ENCODE measurements at regions not wholly inside any gene's neighbourhood (a gene's known extent, or its start where the extent isn't known, plus 50 kb on each side); places are given as distances from the start of the nearest gene placed in this dataset.

DNA sequence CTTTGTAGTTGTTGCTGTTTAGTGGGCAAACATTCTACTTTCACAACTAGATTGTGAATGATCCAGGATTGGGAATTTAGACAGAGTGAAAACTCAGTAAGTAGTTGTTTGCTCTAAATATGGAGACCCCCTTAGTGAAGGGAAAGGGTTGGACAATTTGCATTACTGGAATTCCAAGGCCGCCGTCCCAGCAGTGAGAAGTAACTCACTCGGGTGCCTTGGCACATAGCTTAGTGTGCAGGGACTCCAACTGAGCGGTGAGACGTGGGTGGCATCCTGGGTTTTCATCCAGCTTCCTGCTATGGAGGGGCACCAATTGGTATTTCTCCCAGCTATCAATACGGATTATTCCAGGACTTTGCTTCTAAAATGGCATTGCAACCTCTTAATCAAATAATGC lies 69.7 kb upstream of the FCN1 start:
- intact Hi-C loops (cut with micrococcal nuclease; ENCODE audit: unreplicated experiment): no loop called here
- H3K27me3 Mint-ChIP-seq (ENCODE audit: insufficient read depth, unreplicated experiment): no peaks in the 10 kb centered on the region

DNA sequence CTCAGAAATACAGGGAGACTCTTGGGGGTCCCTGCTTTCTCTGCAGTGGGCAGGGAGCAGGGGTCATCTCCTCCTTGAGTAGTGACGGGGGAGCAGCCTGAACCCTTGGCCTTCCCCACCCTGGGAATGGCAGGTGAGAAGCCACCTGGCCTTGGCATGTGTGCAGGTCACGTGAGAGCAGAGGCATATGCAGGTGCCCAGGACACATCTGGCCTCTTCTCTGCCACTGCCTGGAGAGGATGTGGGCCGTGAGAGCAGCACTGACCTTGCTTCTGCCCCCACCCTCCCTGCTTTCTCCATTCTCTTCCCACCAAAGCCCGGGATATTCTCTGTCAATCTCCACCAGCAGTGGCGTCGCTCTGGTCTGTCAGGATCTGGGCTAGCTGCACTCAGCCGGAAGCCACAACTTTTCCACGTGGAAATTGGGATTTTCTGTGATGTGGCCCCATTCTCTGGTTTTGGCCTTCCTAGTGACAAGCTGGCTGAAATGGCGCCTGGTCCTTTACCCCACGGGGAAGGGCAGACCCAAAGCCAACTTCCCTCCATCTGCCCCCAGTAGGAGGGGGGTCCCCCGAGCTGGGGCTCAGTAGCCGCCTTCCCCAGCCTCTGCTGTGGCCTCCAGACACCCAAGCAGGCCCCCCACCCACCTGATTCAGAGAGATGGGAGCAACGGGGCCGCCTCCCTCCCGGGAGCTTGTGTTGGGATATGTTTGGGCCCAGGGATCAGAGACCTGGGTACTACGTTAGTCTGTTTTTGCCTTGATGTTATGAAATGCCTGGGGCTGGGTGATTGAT lies 70.4 kb upstream of the FCN1 start:
- BruUV-seq (replicated peaks): no TSS peak
- POLR2A ChIA-PET: no interaction called here

More for the DNA sequence above, 69.7 kb upstream of the FCN1 start:
- no peaks in the 10 kb centered on the region for H3K27me3 ChIP-seq (replicated peaks; ENCODE audit: control insufficient read depth, insufficient read depth, low read length)
- TF ChIP-seq, protein P1, sequence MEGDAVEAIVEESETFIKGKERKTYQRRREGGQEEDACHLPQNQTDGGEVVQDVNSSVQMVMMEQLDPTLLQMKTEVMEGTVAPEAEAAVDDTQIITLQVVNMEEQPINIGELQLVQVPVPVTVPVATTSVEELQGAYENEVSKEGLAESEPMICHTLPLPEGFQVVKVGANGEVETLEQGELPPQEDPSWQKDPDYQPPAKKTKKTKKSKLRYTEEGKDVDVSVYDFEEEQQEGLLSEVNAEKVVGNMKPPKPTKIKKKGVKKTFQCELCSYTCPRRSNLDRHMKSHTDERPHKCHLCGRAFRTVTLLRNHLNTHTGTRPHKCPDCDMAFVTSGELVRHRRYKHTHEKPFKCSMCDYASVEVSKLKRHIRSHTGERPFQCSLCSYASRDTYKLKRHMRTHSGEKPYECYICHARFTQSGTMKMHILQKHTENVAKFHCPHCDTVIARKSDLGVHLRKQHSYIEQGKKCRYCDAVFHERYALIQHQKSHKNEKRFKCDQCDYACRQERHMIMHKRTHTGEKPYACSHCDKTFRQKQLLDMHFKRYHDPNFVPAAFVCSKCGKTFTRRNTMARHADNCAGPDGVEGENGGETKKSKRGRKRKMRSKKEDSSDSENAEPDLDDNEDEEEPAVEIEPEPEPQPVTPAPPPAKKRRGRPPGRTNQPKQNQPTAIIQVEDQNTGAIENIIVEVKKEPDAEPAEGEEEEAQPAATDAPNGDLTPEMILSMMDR (IDR thresholded peaks at IDR 0.05; ENCODE audit: insufficient read depth in 1 of 2, low read depth in 1 of 2, low read length in 1 of 2, severe bottlenecking in 1 of 2, unreplicated experiment in 1 of 2): no peak
- peaks cover 7% of the 10 kb centered on the region; the same call in 1 of the 2 replicates for H3K9me3 ChIP-seq
- POLR2A ChIA-PET: no interaction called here
- no TSS peak for BruUV-seq (replicated peaks)
- DNase-seq: no peak
- Mint-ChIP-seq H3K9me3 (ENCODE audit: unreplicated experiment) (peaks cover 11% of the 10 kb centered on the region), H3K4me3 (ENCODE audit: unreplicated experiment) (no peak overlapping the region), H3K27ac (ENCODE audit: unreplicated experiment) (no peak overlapping the region), H3K4me1 (ENCODE audit: low read depth, unreplicated experiment) (no peaks in the 10 kb centered on the region), H3K36me3 (ENCODE audit: insufficient read depth, unreplicated experiment) (no peaks in the 10 kb centered on the region)
- no peak overlapping the region for H3K4me3 ChIP-seq (ENCODE audit: low read depth, low read length)
- H3K36me3 ChIP-seq (ENCODE audit: control insufficient read depth, insufficient read depth, low read length): no peaks in the 10 kb centered on the region
- CTCF ChIA-PET: no interaction called here
- no peaks in the 10 kb centered on the region for H3K4me1 ChIP-seq

DNA sequence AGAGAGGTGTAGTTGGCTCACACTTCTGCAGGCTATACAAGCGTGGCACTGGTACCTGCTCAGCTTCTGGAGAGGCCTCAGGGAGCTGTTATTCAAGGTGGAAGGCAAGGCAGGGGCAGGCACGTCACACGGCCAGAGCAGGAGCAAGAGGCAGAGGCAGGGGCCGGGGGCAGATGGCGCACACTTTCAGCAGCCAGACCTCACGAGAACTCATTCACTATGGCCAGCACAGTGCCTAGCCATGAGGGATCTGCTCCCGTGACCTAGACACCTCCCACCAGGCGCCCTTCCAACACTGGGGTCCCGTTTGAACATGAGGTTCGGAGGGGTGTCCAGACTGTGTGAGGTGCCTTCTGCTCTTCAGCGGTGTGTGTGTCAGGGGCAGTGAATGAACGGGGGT lies 71.0 kb upstream of the FCN1 start:
- Histone ChIP-seq H3K4me3 (ENCODE audit: low read depth, low read length) (no peak overlapping the region), H3K4me1 (no peaks in the 10 kb centered on the region), H3K9me3 (peaks cover 7% of the 10 kb centered on the region; the same call in 1 of the 2 replicates), H3K36me3 (ENCODE audit: control insufficient read depth, insufficient read depth, low read length) (no peaks in the 10 kb centered on the region), H3K27me3 (replicated peaks; ENCODE audit: control insufficient read depth, insufficient read depth, low read length) (no peaks in the 10 kb centered on the region)
- ChIA-PET POLR2A (no interaction called here), CTCF (no interaction called here)
- TF ChIP-seq, protein P1 (IDR thresholded peaks at IDR 0.05; ENCODE audit: insufficient read depth in 1 of 2, low read depth in 1 of 2, low read length in 1 of 2, severe bottlenecking in 1 of 2, unreplicated experiment in 1 of 2): no peak
- H3K36me3 Mint-ChIP-seq (ENCODE audit: insufficient read depth, unreplicated experiment): no peaks in the 10 kb centered on the region
- DNase-seq: peak in 1 of 2 experiments; percentile 3
- no peaks in the 10 kb centered on the region for H3K27me3 Mint-ChIP-seq (ENCODE audit: insufficient read depth, unreplicated experiment)
- peaks cover 11% of the 10 kb centered on the region for H3K9me3 Mint-ChIP-seq (ENCODE audit: unreplicated experiment)
- BruUV-seq (replicated peaks): no TSS peak
- intact Hi-C loops (cut with micrococcal nuclease; ENCODE audit: unreplicated experiment): no loop called here
- no peak overlapping the region for H3K27ac Mint-ChIP-seq (ENCODE audit: unreplicated experiment)
- no peaks in the 10 kb centered on the region for H3K4me1 Mint-ChIP-seq (ENCODE audit: low read depth, unreplicated experiment)
- no peak overlapping the region for H3K4me3 Mint-ChIP-seq (ENCODE audit: unreplicated experiment)

More for the DNA sequence above, 70.4 kb upstream of the FCN1 start:
- Mint-ChIP-seq H3K36me3 (ENCODE audit: insufficient read depth, unreplicated experiment) (no peaks in the 10 kb centered on the region), H3K4me3 (ENCODE audit: unreplicated experiment) (no peak overlapping the region), H3K27me3 (ENCODE audit: insufficient read depth, unreplicated experiment) (no peaks in the 10 kb centered on the region), H3K4me1 (ENCODE audit: low read depth, unreplicated experiment) (no peaks in the 10 kb centered on the region), H3K27ac (ENCODE audit: unreplicated experiment) (no peak overlapping the region), H3K9me3 (ENCODE audit: unreplicated experiment) (peaks cover 11% of the 10 kb centered on the region)
- CTCF ChIA-PET: no interaction called here
- no peaks in the 10 kb centered on the region for H3K27me3 ChIP-seq (replicated peaks; ENCODE audit: control insufficient read depth, insufficient read depth, low read length)
- TF ChIP-seq, protein P1 (IDR thresholded peaks at IDR 0.05; ENCODE audit: insufficient read depth in 1 of 2, low read depth in 1 of 2, low read length in 1 of 2, severe bottlenecking in 1 of 2, unreplicated experiment in 1 of 2): no peak
- peaks cover 7% of the 10 kb centered on the region; the same call in 1 of the 2 replicates for H3K9me3 ChIP-seq
- H3K36me3 ChIP-seq (ENCODE audit: control insufficient read depth, insufficient read depth, low read length): no peaks in the 10 kb centered on the region
- H3K4me3 ChIP-seq (ENCODE audit: low read depth, low read length): no peak overlapping the region
- intact Hi-C loops (cut with micrococcal nuclease; ENCODE audit: unreplicated experiment): no loop called here
- DNase-seq: peak in 1 of 2 experiments; percentile 25
- no peaks in the 10 kb centered on the region for H3K4me1 ChIP-seq
